ENCODE measurements at regions not wholly inside any gene's neighbourhood (a gene's known extent, or its start where the extent isn't known, plus 50 kb on each side); places are given as distances from the start of the nearest gene placed in this dataset.

- H3K36me3 ChIP-seq (replicated peaks in 1 of 2; ENCODE audit: control insufficient read depth in 1 of 2, insufficient read depth in 2 of 2, low read length in 2 of 2), result no peaks in the 10 kb centered on the region
- FAIRE-seq (no peak), DNase-seq (ENCODE audit: low spot score) (no peak), ATAC-seq (no peak)
- no peak overlapping the region for H3K9ac ChIP-seq (ENCODE audit: insufficient read depth, low read depth, low read length)
- H3K27me3 ChIP-seq (ENCODE audit: control insufficient read depth in 1 of 2, insufficient read depth in 2 of 2, low read length in 2 of 2), result peaks cover 0 to 4% of the 10 kb centered on the region in 2 experiments; a peak in 1 of 5 replicates
- in situ Hi-C loops (cut with HindIII; ENCODE audit: extremely low pct_ligation_motif_present, low pct_unique_long_range_greater_than_20kb), result no loop called here
- H3K4me3 ChIP-seq (replicated peaks in 1 of 3; ENCODE audit: insufficient read depth in 1 of 3, low read depth in 2 of 3, low read length in 3 of 3), result no peak overlapping the region
- POLR2A ChIA-PET, result no interaction called here
- no peaks in the 10 kb centered on the region for H3K4me1 ChIP-seq (ENCODE audit: insufficient read depth, low read length)
- H3K4me2 ChIP-seq (ENCODE audit: low read depth, low read length), result no peak overlapping the region
- CTCF ChIA-PET (ENCODE audit: low intra/inter-chr PET ratio, low total read pairs), result no interaction called here
- H3K27ac ChIP-seq (ENCODE audit: extremely low read length, insufficient read depth, low read length), result no peak overlapping the region
- no peak overlapping the region for H2AFZ ChIP-seq (ENCODE audit: low read length)
- TF ChIP-seq ZNF274 (CRISPR knock-in tag; IDR thresholded peaks at IDR 0.05) (no peak), GPBP1L1 (CRISPR knock-in tag; IDR thresholded peaks at IDR 0.05) (no peak), SP4 (CRISPR knock-in tag; IDR thresholded peaks at IDR 0.05) (no peak)
- no TSS peak for BruUV-seq (replicated peaks)
- H3K9me3 ChIP-seq (ENCODE audit: low read length), result no peaks in the 10 kb centered on the region
- no peaks in the 10 kb centered on the region for H3K79me2 ChIP-seq (ENCODE audit: insufficient read depth, low read length)
- 55% methylated on average over 4 of the region's 4 CpGs for WGBS (ENCODE audit: low lambda C conversion rate)
- intact Hi-C loops (cut with micrococcal nuclease; ENCODE audit: unreplicated experiment), result no loop called here
- H4K20me1 ChIP-seq (ENCODE audit: insufficient read depth, low read length), result no peaks in the 10 kb centered on the region
Observed at GRCh38 chr22:47694536-47695130, 932.2 kb downstream of the TBC1D22A start.

- no peaks in the 10 kb centered on the region for H3K36me3 ChIP-seq (replicated peaks in 1 of 2; ENCODE audit: control insufficient read depth in 1 of 2, insufficient read depth in 2 of 2, low read length in 2 of 2)
- no peaks in the 10 kb centered on the region for H4K20me1 ChIP-seq (ENCODE audit: insufficient read depth, low read length)
- no peak overlapping the region for H3K27ac ChIP-seq (ENCODE audit: extremely low read length, insufficient read depth, low read length)
- H3K9ac ChIP-seq (ENCODE audit: insufficient read depth, low read depth, low read length), result no peak overlapping the region
- intact Hi-C loops (cut with micrococcal nuclease; ENCODE audit: unreplicated experiment) (no loop called here), in situ Hi-C loops (cut with HindIII; ENCODE audit: extremely low pct_ligation_motif_present, low pct_unique_long_range_greater_than_20kb) (no loop called here)
- H3K4me2 ChIP-seq (ENCODE audit: low read depth, low read length), result no peak overlapping the region
- no peak overlapping the region for H3K4me3 ChIP-seq (replicated peaks in 1 of 3; ENCODE audit: insufficient read depth in 1 of 3, low read depth in 2 of 3, low read length in 3 of 3)
- DNase-seq (ENCODE audit: low spot score) (no peak), FAIRE-seq (no peak), ATAC-seq (no peak)
- BruUV-seq (replicated peaks), result no TSS peak
- WGBS (ENCODE audit: low lambda C conversion rate), result 10% methylated on average over 4 of the region's 6 CpGs
- no peaks in the 10 kb centered on the region for H3K79me2 ChIP-seq (ENCODE audit: insufficient read depth, low read length)
- ChIA-PET CTCF (ENCODE audit: low intra/inter-chr PET ratio, low total read pairs) (no interaction called here), POLR2A (no interaction called here)
- no peak overlapping the region for H2AFZ ChIP-seq (ENCODE audit: low read length)
- H3K27me3 ChIP-seq (ENCODE audit: control insufficient read depth in 1 of 2, insufficient read depth in 2 of 2, low read length in 2 of 2), result peaks cover 0 to 4% of the 10 kb centered on the region in 2 experiments; a peak in 2 of 5 replicates
- H3K4me1 ChIP-seq (ENCODE audit: insufficient read depth, low read length), result no peaks in the 10 kb centered on the region
- H3K9me3 ChIP-seq (ENCODE audit: low read length), result no peaks in the 10 kb centered on the region
- no peak for TF ChIP-seq ARNT2 (CRISPR knock-in tag; IDR thresholded peaks at IDR 0.05; ENCODE audit: low read depth)
- no peak for TF ChIP-seq GTF3A (CRISPR knock-in tag; conservative IDR thresholded peaks at IDR 0.05)
- TF ChIP-seq ZSCAN12 (CRISPR knock-in tag; IDR thresholded peaks at IDR 0.05), result no peak
- no peak for TF ChIP-seq CENPX (CRISPR knock-in tag; IDR thresholded peaks at IDR 0.05)
- no peak for TF ChIP-seq MAF1 (CRISPR knock-in tag; IDR thresholded peaks at IDR 0.05; ENCODE audit: borderline replicate concordance)
- no peak for TF ChIP-seq POGK (CRISPR knock-in tag; conservative IDR thresholded peaks at IDR 0.05)
- TF ChIP-seq ARID4A (CRISPR knock-in tag; IDR thresholded peaks at IDR 0.05; ENCODE audit: borderline replicate concordance), result no peak
- TF ChIP-seq ZNF788 (CRISPR knock-in tag; IDR thresholded peaks at IDR 0.05; ENCODE audit: borderline replicate concordance), result no peak
Observed at GRCh38 chr22:47693606-47694005, 931.2 kb downstream of the TBC1D22A start.

Measured in HepG2 (cell line).